Nephron progenitor cell (in vitro differentiated cells): ENCODE measurements at regions not wholly inside any gene's neighbourhood (a gene's known extent, or its start where the extent isn't known, plus 50 kb on each side); places are given as distances from the start of the nearest gene placed in this dataset.

Experiments used
- DNase-seq: peaks from one replicate; pipeline ENCODE4 v3.0.0; 2021
- H3K27ac Mint-ChIP-seq: 2 replicates; pipeline ENCODE4 v1.8.0; 2021; ENCODE audit warnings: mild to moderate bottlenecking, moderate library complexity, mixed read lengths
- H3K27me3 Mint-ChIP-seq: 2 replicates; pipeline ENCODE4 v1.8.0; 2021; ENCODE audit warnings: mild to moderate bottlenecking, low read depth, mixed read lengths; ENCODE audit not compliant: poor library complexity
- H3K36me3 Mint-ChIP-seq: 2 replicates; pipeline ENCODE4 v1.8.0; 2021; ENCODE audit warnings: low read depth, mixed read lengths
- H3K4me1 Mint-ChIP-seq: 2 replicates; pipeline ENCODE4 v1.8.0; 2021; ENCODE audit warnings: mixed read lengths
- H3K4me3 Mint-ChIP-seq: 2 replicates; pipeline ENCODE4 v1.8.0; 2021; ENCODE audit warnings: mild to moderate bottlenecking, moderate library complexity, mixed read lengths
- H3K9me3 Mint-ChIP-seq: 2 replicates; pipeline ENCODE4 v1.8.0; 2021; ENCODE audit warnings: mild to moderate bottlenecking, moderate library complexity, mixed read lengths
- TF ChIP-seq, protein P1 (sequence below): fragments of 200-600 bp; sonication (generic); IDR thresholded peaks from 2 replicates; pipeline ENCODE4 v1.5.0; 2021; ENCODE audit warnings: antibody characterized with exemption

DNA sequence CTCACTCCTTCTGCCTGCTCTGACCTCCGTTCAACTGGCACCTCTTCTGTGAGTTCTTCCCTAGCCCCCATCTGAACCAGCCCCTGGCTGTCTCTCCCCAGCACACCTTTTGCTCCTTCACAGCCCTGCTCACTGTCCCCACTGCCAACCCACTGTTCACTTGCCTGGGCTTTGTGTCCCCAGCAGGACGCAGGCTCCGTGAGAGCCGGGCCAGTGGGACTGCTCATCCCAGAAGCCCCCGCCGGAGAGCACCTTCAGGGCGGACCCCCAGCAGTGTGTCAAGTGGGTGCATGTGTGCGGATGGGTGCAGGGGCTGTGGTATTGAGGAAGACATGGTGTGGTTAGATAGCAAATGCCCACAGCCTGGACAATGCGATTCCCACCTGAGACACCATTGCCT lies 148.4 kb upstream of the RNF32 start:
- no peaks in the 10 kb centered on the region for H3K9me3 Mint-ChIP-seq
- peaks cover 4% of the 10 kb centered on the region for H3K4me1 Mint-ChIP-seq
- peaks cover 8% of the 10 kb centered on the region for H3K27me3 Mint-ChIP-seq
- no peaks in the 10 kb centered on the region for H3K36me3 Mint-ChIP-seq
- TF ChIP-seq, protein P1, sequence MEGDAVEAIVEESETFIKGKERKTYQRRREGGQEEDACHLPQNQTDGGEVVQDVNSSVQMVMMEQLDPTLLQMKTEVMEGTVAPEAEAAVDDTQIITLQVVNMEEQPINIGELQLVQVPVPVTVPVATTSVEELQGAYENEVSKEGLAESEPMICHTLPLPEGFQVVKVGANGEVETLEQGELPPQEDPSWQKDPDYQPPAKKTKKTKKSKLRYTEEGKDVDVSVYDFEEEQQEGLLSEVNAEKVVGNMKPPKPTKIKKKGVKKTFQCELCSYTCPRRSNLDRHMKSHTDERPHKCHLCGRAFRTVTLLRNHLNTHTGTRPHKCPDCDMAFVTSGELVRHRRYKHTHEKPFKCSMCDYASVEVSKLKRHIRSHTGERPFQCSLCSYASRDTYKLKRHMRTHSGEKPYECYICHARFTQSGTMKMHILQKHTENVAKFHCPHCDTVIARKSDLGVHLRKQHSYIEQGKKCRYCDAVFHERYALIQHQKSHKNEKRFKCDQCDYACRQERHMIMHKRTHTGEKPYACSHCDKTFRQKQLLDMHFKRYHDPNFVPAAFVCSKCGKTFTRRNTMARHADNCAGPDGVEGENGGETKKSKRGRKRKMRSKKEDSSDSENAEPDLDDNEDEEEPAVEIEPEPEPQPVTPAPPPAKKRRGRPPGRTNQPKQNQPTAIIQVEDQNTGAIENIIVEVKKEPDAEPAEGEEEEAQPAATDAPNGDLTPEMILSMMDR = no peak
- DNase-seq = no peak
- H3K4me3 Mint-ChIP-seq = no peak overlapping the region
- no peak overlapping the region for H3K27ac Mint-ChIP-seq

DNA sequence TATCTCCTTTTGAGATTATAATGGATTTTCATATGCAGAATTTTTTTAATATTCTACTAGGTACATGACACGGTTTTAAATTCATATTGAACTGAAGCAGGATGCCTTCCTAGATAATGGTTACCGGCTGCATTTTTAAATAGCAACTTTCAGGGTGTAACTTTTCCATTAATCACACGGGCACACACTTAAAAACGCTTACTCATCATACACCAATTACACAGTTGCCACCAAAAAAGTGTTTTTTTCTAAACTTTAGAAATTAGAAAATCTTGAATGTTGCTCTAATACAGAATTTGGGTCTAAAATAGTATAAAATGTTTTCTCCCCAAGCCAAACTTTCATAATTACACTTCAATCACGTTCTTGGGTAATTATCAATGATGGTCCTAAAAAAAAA lies 149.1 kb upstream of the RNF32 start:
- TF ChIP-seq, protein P1 = no peak
- Mint-ChIP-seq H3K36me3 (no peaks in the 10 kb centered on the region), H3K27ac (no peak overlapping the region), H3K27me3 (peaks cover 8% of the 10 kb centered on the region), H3K9me3 (no peaks in the 10 kb centered on the region), H3K4me1 (peaks cover 4% of the 10 kb centered on the region), H3K4me3 (no peak overlapping the region)
- DNase-seq = no peak

DNA sequence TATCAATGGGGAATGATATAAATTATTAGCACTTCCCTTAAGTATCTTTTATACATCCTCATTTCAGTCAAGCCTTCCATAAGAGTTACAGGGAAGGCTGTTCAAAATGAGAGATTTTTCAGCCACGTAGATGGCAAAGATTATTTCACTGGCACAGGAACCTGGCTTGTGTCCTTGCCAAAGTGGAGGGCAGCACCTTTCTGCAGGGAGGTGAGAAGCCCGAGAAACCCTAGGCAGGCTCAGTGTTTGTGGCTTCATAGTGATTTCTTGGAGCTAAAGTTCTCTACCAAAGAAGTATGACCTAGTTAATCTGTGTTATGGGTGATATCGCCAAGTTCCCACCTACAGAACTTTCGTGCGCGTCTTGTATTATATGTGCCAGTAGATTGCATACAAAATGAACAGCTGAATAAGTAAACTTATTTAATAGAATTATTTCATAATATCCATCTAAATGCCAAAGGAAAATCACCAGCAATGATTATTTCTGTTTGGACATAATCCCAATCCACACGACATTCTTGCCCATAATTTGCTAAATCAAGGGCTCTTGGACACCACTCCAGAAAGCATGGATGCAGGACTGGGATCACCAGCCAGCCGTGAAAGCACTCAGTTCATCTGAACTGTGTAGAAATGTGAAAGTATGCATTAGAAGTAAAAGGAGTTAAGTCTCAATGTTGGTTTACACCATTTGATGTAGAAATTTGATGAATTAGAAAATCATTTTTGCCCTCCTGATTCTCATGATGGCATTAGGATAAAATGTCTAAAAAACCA lies 150.4 kb upstream of the RNF32 start:
- H3K9me3 Mint-ChIP-seq = no peaks in the 10 kb centered on the region
- peaks cover 8% of the 10 kb centered on the region for H3K27me3 Mint-ChIP-seq
- TF ChIP-seq, protein P1 = no peak
- no peak for DNase-seq
- H3K4me3 Mint-ChIP-seq = no peak overlapping the region
- peaks cover 4% of the 10 kb centered on the region for H3K4me1 Mint-ChIP-seq
- H3K27ac Mint-ChIP-seq = no peak overlapping the region
- no peaks in the 10 kb centered on the region for H3K36me3 Mint-ChIP-seq

DNA sequence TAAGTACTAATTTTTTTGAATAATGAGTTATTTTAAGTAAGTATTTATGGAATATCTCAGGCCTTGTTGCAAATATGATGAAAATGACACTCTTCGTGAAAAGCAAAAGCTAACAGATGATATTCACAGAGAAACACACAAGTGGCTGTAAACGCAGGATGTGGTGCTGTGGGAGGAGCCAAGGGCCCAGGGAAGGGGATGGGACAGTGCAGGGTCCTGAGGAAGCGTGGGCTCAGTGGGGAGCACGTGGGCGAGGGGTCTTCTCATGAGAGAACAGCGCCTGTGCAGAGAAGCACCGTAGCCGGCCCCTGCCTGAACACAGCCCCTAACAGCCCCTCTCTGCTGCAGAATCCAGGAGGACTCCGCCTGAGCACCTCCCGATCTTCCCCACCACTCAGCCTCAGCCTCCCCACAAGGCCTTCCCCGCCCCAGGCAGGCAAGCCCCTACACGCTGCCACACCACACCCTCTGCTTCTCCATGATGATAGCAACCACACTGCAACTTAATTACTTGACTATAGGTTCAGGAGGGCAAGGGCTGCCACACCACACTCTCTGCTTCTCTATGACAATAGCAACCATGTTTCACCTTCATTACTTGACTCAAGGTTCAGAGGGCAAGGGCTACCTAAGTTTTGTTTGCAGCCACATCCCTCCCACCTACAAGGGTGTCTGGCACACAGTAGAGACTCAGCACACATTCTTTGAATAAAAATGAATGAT lies 152.6 kb upstream of the RNF32 start:
- Mint-ChIP-seq H3K4me1 (peaks cover 4% of the 10 kb centered on the region), H3K27ac (no peak overlapping the region), H3K9me3 (no peaks in the 10 kb centered on the region), H3K27me3 (peaks cover 12% of the 10 kb centered on the region), H3K36me3 (no peaks in the 10 kb centered on the region), H3K4me3 (no peak overlapping the region)
- TF ChIP-seq, protein P1 = no peak
- no peak for DNase-seq

DNA sequence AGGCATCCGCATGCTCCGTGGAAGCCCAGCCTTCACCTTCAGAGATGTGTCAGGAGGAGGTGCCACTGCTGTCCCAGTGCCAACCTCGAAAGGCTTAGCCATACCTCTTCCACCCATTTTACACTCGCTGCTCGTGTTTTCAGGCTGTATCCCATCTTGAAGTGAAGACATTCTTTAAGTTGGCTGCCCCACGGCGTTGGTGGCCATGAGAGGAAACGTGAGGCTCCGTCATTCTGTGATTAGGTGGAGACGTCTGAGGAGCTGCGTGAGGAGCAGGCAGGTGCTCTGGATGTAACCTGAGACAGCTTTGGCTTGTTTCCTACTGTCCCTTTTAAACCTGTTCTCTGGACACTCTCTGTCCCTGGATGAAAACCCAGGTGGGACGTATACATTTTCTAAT lies 159.9 kb upstream of the RNF32 start:
- no peaks in the 10 kb centered on the region for H3K4me1 Mint-ChIP-seq
- no peak for DNase-seq
- H3K36me3 Mint-ChIP-seq = no peaks in the 10 kb centered on the region
- no peak overlapping the region for H3K27ac Mint-ChIP-seq
- H3K27me3 Mint-ChIP-seq = peaks cover 8% of the 10 kb centered on the region
- peaks cover 8% of the 10 kb centered on the region for H3K9me3 Mint-ChIP-seq
- no peak overlapping the region for H3K4me3 Mint-ChIP-seq
- TF ChIP-seq, protein P1 = no peak
